Epidermal melanocyte (primary cell): ENCODE measurements at regions not wholly inside any gene's neighbourhood (a gene's known extent, or its start where the extent isn't known, plus 50 kb on each side); places are given as distances from the start of the nearest gene placed in this dataset.

Source experiments
- DNase-seq: peaks from one replicate; pipeline ENCODE4 v3.0.0; 2011; ENCODE audit warnings: low spot score; ENCODE audit not compliant: insufficient read length

GRCh38 chr12:126644236-126645020 is 1579.2 kb downstream of the AACS start:
- DNase-seq = no peak

GRCh38 chr12:126648074-126648473 is 1582.8 kb downstream of the AACS start:
- DNase-seq = no peak

GRCh38 chr12:126651133-126651532 is 1585.9 kb downstream of the AACS start:
- no peak for DNase-seq

- no peak for DNase-seq
Observed at GRCh38 chr12:126663304-126664094, 1598.3 kb downstream of the AACS start.

GRCh38 chr12:126667339-126667738 is 1599.6 kb upstream of the TMEM132C start:
- DNase-seq = no peak

GRCh38 chr12:126668538-126668937 is 1598.4 kb upstream of the TMEM132C start:
- DNase-seq = peak; percentile 25

- no peak for DNase-seq
Observed at GRCh38 chr12:126668961-126669360, 1598.0 kb upstream of the TMEM132C start.

- no peak for DNase-seq
Observed at GRCh38 chr12:126676434-126676833, 1590.5 kb upstream of the TMEM132C start.

GRCh38 chr12:126681676-126682075 is 1585.3 kb upstream of the TMEM132C start:
- no peak for DNase-seq

- DNase-seq = no peak
Observed at GRCh38 chr12:126684703-126685102, 1582.3 kb upstream of the TMEM132C start.

- DNase-seq = no peak
Observed at GRCh38 chr12:126685636-126686035, 1581.3 kb upstream of the TMEM132C start.

- DNase-seq = no peak
Observed at GRCh38 chr12:126688556-126688955, 1578.4 kb upstream of the TMEM132C start.

- DNase-seq = no peak
Observed at GRCh38 chr12:126700096-126700495, 1566.9 kb upstream of the TMEM132C start.

GRCh38 chr12:126704609-126705008 is 1562.4 kb upstream of the TMEM132C start:
- no peak for DNase-seq

GRCh38 chr12:126706300-126706699 is 1560.7 kb upstream of the TMEM132C start:
- no peak for DNase-seq

GRCh38 chr12:126708492-126708896 is 1558.5 kb upstream of the TMEM132C start:
- DNase-seq = peak; percentile 29

GRCh38 chr12:126718365-126718764 is 1548.6 kb upstream of the TMEM132C start:
- no peak for DNase-seq

GRCh38 chr12:126719912-126720705 is 1546.9 kb upstream of the TMEM132C start:
- DNase-seq = no peak

- no peak for DNase-seq
Observed at GRCh38 chr12:126726481-126727217, 1540.3 kb upstream of the TMEM132C start.

- no peak for DNase-seq
Observed at GRCh38 chr12:126727218-126728075, 1539.5 kb upstream of the TMEM132C start.
